AG04449 (cell line): ENCODE measurements at regions not wholly inside any gene's neighbourhood (a gene's known extent, or its start where the extent isn't known, plus 50 kb on each side); places are given as distances from the start of the nearest gene placed in this dataset.

Experiments
- CTCF ChIA-PET: fragments of 350-600 bp; formaldehyde crosslinking; extraction: SDS; loops from one replicate; lab custom pipeline; 2021; ENCODE audit warnings: antibody characterized with exemption; lab: Yijun Ruan, JAX
- POLR2A ChIA-PET: fragments of 400-600, 350-600 bp; formaldehyde crosslinking; extraction: SDS; loops from one replicate; lab custom pipeline; 2020; ENCODE audit warnings: antibody characterized with exemption, inconsistent platforms; lab: Yijun Ruan, JAX
- DNase-seq: peaks from one replicate; pipeline ENCODE4 v3.0.0-alpha.2; 2010; ENCODE audit warnings: low read depth, low spot score
- H3K4me3 ChIP-seq: 2 replicates; pipeline ENCODE4 v1.5.1; 2011; ENCODE audit warnings: low read depth, mild to moderate bottlenecking, control low read depth, low read length
- CTCF ChIP-seq: IDR thresholded peaks from one replicate; pipeline ENCODE4 v1.5.1; 2011; ENCODE audit warnings: mild to moderate bottlenecking, moderate library complexity, low read length, control low read depth, inconsistent platforms; ENCODE audit not compliant: insufficient read depth; ENCODE audit errors: missing control alignments

GRCh38 chr6:144639654-144640053 is 354.5 kb downstream of the UTRN start:
- CTCF ChIA-PET, result no interaction called here
- POLR2A ChIA-PET, result no interaction called here
- no peak for DNase-seq
- TF ChIP-seq CTCF, result no peak
- no peak overlapping the region for H3K4me3 ChIP-seq

- DNase-seq, result no peak
- TF ChIP-seq CTCF, result no peak
- ChIA-PET POLR2A (no interaction called here), CTCF (interaction anchor here (1.0 kb wide), 1 partner anchor 13 kb away, joined by 3 read pairs; no protein-coding TSS in a partner anchor)
- H3K4me3 ChIP-seq, result no peak overlapping the region
Observed at GRCh38 chr6:144641286-144641685, 356.2 kb downstream of the UTRN start.

DNA sequence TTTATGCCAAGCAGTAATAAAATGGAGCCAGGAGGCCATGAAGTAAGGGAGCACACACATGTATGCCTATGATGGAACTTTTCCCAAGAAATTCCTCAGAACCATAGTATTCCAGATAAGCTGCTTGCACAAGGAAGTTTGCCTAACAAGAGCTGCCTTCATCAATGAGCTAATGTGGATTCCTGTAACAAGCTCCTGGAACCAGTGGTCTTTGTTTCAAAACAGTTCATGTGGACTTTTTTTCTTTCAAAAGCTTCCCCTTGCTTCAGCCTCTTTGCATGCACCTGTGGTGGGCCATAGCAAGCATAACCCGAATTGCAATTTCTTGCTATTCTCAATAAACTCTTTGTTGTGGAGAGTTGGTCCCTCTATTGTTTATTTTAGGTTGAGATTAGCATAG is 359.6 kb downstream of the UTRN start:
- no peak for DNase-seq
- ChIA-PET POLR2A (no interaction called here), CTCF (no interaction called here)
- H3K4me3 ChIP-seq, result no peak overlapping the region
- TF ChIP-seq CTCF, result no peak

DNA sequence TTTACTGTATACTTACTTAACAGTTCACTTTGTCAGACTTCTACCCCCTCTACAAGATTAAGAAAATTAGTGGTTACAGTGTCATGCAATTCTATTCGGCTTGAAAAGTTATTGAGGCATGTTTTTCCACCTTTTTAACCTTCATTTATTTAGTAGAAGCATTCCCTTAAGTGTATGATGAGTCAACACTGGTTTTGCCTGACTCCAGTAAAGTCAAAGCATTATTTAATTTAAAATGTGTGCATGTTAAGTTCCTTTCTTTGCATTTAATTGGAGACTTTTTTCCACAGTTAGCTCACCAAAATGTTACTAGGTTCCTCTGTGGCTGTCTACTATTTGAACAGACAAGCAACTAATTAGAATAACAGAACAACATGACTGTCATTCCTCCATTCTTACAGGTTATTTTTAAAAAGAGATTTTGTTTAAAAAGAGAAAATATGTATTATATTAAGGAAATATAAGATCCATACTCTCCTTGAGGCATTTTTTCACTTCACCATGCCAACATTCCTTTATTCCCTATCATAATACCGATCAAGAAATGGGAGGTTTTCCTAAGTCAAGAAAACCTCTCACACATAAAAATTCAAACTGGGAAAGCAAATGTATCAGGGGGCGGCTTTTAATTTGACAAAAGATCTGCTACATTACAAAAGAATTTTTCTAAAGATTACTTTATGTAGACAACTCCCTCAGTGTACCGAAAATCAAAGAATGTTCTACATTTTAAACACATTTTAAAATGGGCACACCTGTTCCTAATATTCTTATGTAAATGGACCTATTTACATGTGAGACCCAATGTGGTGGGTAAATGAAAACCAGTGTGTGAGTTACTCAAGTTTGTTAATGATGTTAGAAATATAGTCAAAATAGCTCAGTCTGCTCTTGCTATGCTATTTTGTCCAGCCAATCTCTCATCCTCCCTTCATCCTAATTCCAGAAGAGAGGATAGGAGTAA is 361.2 kb downstream of the UTRN start:
- H3K4me3 ChIP-seq, result no peak overlapping the region
- POLR2A ChIA-PET, result no interaction called here
- DNase-seq, result no peak
- CTCF ChIA-PET, result no interaction called here
- no peak for TF ChIP-seq CTCF

DNA sequence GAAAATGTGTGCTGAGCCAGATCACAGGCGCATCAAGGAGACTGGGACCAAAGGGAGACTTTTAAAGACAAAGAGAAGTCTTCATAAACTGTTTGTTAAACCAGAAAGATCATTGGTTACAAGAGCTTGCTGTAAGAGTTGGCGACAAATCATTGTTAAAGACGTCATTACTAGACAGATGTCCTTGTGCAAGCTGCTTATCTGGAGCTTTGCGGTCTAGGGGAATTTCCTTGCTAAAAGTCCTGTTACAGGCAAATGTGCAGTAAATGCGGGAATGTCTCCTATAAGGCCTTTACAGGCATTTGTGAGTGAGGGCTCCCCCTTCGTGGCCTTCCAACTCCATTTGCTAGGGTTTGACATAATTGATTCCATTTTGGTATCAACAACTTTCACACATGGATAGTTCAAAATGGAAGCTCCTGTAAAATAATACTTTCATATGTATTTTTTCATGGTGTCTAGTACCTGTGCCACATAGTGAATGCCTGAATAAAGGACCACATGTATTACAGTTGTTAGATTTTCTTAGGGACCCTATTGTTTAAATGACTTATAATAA is 362.4 kb downstream of the UTRN start:
- no peak for TF ChIP-seq CTCF
- POLR2A ChIA-PET, result interaction anchor here (0.6 kb wide), 1 partner anchor 8 kb away, joined by 3 read pairs; no protein-coding TSS in a partner anchor
- DNase-seq, result no peak
- no peak overlapping the region for H3K4me3 ChIP-seq
- CTCF ChIA-PET, result interaction anchor here (1.5 kb wide), 1 partner anchor 13 kb away, joined by 4 read pairs; no protein-coding TSS in a partner anchor
